ENCODE measurements at regions not wholly inside any gene's neighbourhood (a gene's known extent, or its start where the extent isn't known, plus 50 kb on each side); places are given as distances from the start of the nearest gene placed in this dataset.
"Not testable (repeated sequence)": the region's sequence is repeated elsewhere in the genome, so short reads cannot be mapped to it uniquely, and the experiment has no call there.

DNA sequence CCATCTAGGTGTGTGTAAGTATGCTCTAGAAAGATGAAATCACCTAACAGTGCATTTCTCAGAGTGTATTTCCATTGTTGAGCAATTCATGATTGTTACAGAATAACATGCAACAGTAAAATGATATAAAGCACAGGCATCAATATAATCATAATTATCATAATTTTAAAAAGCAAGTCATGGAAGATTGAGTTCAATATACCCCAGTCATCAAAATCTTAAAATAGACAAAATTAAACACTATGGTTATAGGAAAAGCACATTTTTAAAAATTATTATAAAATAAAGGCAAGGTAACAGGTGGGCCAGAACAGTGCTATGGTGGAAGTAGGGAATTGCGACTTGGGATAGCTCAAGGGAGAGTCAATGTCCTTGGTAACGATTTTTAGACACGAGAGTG is 555.4 kb upstream of the VRK2 start:
- in situ Hi-C loops (cut with HindIII; ENCODE audit: low sequenced_read_pairs): no loop called here
- H3K4me3 ChIP-seq (ENCODE audit: low read depth, low read length): no peak overlapping the region
- no peak for DNase-seq (ENCODE audit: low read depth, low spot score)
- TF ChIP-seq, protein P1, sequence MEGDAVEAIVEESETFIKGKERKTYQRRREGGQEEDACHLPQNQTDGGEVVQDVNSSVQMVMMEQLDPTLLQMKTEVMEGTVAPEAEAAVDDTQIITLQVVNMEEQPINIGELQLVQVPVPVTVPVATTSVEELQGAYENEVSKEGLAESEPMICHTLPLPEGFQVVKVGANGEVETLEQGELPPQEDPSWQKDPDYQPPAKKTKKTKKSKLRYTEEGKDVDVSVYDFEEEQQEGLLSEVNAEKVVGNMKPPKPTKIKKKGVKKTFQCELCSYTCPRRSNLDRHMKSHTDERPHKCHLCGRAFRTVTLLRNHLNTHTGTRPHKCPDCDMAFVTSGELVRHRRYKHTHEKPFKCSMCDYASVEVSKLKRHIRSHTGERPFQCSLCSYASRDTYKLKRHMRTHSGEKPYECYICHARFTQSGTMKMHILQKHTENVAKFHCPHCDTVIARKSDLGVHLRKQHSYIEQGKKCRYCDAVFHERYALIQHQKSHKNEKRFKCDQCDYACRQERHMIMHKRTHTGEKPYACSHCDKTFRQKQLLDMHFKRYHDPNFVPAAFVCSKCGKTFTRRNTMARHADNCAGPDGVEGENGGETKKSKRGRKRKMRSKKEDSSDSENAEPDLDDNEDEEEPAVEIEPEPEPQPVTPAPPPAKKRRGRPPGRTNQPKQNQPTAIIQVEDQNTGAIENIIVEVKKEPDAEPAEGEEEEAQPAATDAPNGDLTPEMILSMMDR (IDR thresholded peaks at IDR 0.05; ENCODE audit: low read depth, low read length): no peak

DNA sequence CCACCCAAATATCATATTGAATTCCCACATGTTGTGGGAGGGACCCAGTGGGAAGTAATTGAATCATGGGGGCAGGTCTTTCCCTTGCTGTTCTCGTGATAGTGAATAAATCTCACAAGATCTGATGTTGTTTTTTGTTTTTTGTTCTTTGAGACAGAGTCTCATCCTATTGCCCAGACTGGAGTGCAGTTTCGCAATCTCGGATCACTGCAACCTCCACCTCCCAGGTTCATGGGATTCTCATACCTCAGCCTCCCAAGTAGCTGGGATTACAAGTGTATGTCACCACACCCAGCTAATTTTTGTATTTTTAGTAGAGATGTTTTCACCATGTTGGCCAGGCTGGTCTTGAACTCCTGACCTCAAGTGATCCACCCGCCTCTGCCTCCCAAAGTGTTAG is 552.6 kb upstream of the VRK2 start:
- DNase-seq (ENCODE audit: low read depth, low spot score); H3K4me3 ChIP-seq (ENCODE audit: low read depth, low read length); in situ Hi-C loops (cut with HindIII; ENCODE audit: low sequenced_read_pairs): not testable (repeated sequence)

DNA sequence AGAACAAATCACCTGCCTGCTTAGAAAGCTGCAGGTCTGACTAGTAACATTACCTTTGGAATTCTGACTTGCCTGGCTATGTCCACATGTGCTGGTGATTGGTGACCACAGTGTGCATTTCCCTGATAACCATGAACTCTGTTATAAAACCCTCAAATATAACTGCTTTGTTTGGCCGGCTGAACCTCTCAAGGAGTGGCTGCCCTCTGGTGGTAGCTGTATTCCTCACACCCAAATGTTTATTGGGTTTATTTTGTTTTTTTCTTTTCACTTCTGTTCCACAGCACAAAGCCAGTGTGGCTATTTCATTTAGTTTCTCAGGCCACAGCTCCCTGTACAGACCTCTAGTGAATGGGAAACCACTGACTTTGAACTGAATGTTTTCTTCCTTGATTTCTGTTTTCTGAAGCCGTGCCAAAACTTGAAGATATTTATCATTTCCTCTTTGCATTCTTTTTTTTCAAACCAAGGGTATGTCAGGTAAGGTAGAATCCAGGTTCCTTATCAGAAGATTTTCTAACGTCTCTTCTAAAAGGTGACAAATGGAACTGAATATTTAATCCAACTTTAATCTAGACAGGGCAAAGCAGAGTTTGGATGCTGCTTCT is 549.0 kb upstream of the VRK2 start:
- peak; percentile 53 for DNase-seq (ENCODE audit: low read depth, low spot score)
- TF ChIP-seq, protein P1 (IDR thresholded peaks at IDR 0.05; ENCODE audit: low read depth, low read length): peak; percentile 76
- in situ Hi-C loops (cut with HindIII; ENCODE audit: low sequenced_read_pairs): no loop called here
- H3K4me3 ChIP-seq (ENCODE audit: low read depth, low read length): no peak overlapping the region

DNA sequence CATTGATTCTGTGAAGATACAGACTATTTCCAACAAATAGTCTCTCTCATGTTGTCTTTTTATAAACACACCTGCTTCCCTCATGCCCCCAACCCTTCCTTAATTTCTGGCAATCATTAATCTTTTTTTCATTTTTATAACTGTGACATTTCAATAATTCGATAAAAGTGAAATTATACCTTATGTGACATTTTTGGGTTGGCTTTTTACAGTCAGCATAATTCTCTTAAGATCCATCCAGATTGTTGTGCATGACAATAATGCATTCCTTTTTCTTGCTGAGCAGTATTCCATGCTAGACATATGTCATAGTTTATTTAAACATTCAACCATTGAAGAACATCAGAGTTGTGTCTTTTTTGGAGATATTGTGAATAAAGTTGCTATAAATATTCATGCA is 541.8 kb upstream of the VRK2 start:
- TF ChIP-seq, protein P1 (IDR thresholded peaks at IDR 0.05; ENCODE audit: low read depth, low read length): no peak
- in situ Hi-C loops (cut with HindIII; ENCODE audit: low sequenced_read_pairs): no loop called here
- no peak overlapping the region for H3K4me3 ChIP-seq (ENCODE audit: low read depth, low read length)
- DNase-seq (ENCODE audit: low read depth, low spot score): no peak

DNA sequence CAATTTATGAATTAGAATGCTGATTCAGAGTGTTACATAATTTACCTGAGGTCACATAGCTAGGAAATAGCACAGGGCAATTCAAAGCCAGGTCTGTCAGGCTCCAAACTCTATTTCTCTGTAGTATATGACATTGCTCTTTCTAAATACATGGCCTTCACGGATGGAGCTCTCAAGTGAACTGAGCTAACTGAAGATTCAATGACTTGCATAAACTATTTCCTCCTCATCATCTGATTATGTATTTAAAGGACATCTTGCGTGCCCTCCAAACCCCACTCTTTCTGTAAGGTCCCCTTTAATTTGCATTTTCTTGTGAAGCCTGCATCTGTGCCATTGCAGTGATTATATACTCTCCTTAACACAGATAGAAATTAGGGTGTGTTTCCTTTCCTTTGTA is 537.4 kb upstream of the VRK2 start:
- TF ChIP-seq, protein P1 (IDR thresholded peaks at IDR 0.05; ENCODE audit: low read depth, low read length): no peak
- H3K4me3 ChIP-seq (ENCODE audit: low read depth, low read length): no peak overlapping the region
- no peak for DNase-seq (ENCODE audit: low read depth, low spot score)
- in situ Hi-C loops (cut with HindIII; ENCODE audit: low sequenced_read_pairs): no loop called here

DNA sequence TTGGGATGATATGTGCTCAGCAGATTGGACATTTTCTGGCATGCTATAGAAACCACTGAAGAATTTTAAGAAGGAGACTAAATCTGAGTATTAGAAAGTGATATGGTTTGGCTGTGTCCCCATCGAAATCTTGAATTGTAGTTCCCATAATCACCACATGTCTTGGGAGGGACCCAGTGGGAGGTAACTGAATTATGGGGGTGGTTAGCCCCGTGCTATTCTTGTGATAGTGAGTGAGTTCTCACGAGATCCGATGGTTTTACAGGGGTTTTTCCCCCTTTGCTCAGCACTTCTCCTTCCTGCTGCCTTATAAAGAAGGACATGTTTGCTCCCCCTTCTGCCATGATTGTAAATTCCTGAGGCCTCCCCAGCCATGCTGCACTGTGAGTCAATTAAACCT is 535.9 kb upstream of the VRK2 start:
- TF ChIP-seq, protein P1 (IDR thresholded peaks at IDR 0.05; ENCODE audit: low read depth, low read length): no peak
- H3K4me3 ChIP-seq (ENCODE audit: low read depth, low read length): no peak overlapping the region
- in situ Hi-C loops (cut with HindIII; ENCODE audit: low sequenced_read_pairs): no loop called here
- no peak for DNase-seq (ENCODE audit: low read depth, low spot score)

DNA sequence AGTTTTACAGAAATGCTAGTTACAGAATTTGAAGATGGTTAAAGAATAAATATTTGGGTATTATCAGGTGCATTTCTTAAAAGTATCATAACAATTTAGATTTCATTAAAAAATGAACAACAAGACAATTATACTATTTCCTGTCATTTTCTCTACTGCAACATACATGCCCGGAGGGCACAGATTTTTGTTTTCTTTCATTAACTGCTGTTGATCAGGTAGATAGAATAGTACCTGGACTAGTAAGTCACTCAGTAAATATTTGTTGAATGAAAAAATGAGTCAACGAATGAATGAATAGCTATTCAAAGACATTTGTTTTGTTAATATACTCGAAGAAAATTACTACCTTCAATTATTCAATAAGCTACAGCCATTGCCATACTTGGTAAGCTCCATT is 531.2 kb upstream of the VRK2 start:
- DNase-seq (ENCODE audit: low read depth, low spot score): no peak
- in situ Hi-C loops (cut with HindIII; ENCODE audit: low sequenced_read_pairs): no loop called here
- TF ChIP-seq, protein P1 (IDR thresholded peaks at IDR 0.05; ENCODE audit: low read depth, low read length): no peak
- H3K4me3 ChIP-seq (ENCODE audit: low read depth, low read length): no peak overlapping the region

All from astrocyte of the spinal cord (primary cell).